Activated CD8-positive, alpha-beta T cell treated with anti-CD3 and anti-CD28 coated beads for 36 hours (primary cell): ENCODE measurements at regions not wholly inside any gene's neighbourhood (a gene's known extent, or its start where the extent isn't known, plus 50 kb on each side); places are given as distances from the start of the nearest gene placed in this dataset.

Experiments
- ATAC-seq: fragments of 200-7000 bp; cut with Tn5 transposase; one replicate; pipeline ENCODE4 v1.10.0; 2021; ENCODE audit warnings: mild to moderate bottlenecking, moderate library complexity
- CTCF ChIA-PET: fragments of 350-600 bp; sonication (Branson Sonifier 250); formaldehyde crosslinking; loops from one replicate; lab custom pipeline; 2021; ENCODE audit warnings: antibody characterized with exemption; lab: Charles Lee
- POLR2A ChIA-PET: fragments of 350-600 bp; sonication (Branson Sonifier 250); formaldehyde crosslinking; loops from one replicate; lab custom pipeline; 2021; ENCODE audit warnings: antibody characterized with exemption; lab: Charles Lee
- DNase-seq: peaks from one replicate; pipeline ENCODE4 v3.0.0-alpha.2; 2020
- H3K27ac Mint-ChIP-seq: one replicate; pipeline ENCODE4 v1.8.0; 2021; ENCODE audit warnings: mild to moderate bottlenecking, mixed read lengths
- H3K27me3 Mint-ChIP-seq: one replicate; pipeline ENCODE4 v1.8.0; 2021; ENCODE audit warnings: mixed read lengths
- H3K36me3 Mint-ChIP-seq: one replicate; pipeline ENCODE4 v1.8.0; 2021; ENCODE audit warnings: low read depth, mixed read lengths
- H3K4me1 Mint-ChIP-seq: one replicate; pipeline ENCODE4 v1.8.0; 2021; ENCODE audit warnings: low read depth, mixed read lengths
- H3K4me3 Mint-ChIP-seq: one replicate; pipeline ENCODE4 v1.8.0; 2021; ENCODE audit warnings: mild to moderate bottlenecking, moderate library complexity, mixed read lengths
- H3K9me3 Mint-ChIP-seq: one replicate; pipeline ENCODE4 v1.8.0; 2021; ENCODE audit warnings: mixed read lengths
- CTCF ChIP-seq: fragments of 200-600 bp; IDR thresholded peaks from one replicate; pipeline ENCODE4 v1.8.0; 2022; ENCODE audit warnings: antibody characterized with exemption, mild to moderate bottlenecking
- intact Hi-C: fragments of 100-400 bp; cut with micrococcal nuclease; formaldehyde crosslinking; loops from one replicate; pipeline ENCODE4 v1.10.0; 2022

GRCh38 chr20:37643400-37643799 lies 50.4 kb upstream of the CTNNBL1 start:
- CTCF ChIA-PET, result no interaction called here
- DNase-seq (no peak), ATAC-seq (no peak)
- Mint-ChIP-seq H3K4me3 (no peak overlapping the region), H3K4me1 (no peaks in the 10 kb centered on the region), H3K9me3 (no peaks in the 10 kb centered on the region), H3K27me3 (peaks cover 28% of the 10 kb centered on the region), H3K36me3 (no peaks in the 10 kb centered on the region), H3K27ac (no peak overlapping the region)
- intact Hi-C loops, result no loop called here
- no peak for TF ChIP-seq CTCF
- POLR2A ChIA-PET, result no interaction called here

DNA sequence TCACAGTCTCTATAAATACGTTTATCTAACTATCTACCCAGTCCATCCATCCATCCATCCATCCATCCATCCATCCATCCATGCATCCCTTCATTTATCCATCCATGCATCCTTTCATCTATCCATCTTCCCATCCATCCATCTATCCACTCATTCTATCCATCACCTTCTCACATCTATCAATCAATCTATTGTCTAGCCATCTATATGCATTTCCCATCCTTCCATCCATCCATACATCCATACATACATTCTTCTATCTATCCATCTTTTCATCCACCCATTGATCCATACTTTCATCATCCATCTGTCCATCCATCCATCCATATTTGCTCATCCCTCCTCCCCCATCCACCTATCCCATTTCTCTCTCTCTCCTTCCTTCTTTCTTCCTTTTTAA lies 51.6 kb upstream of the CTNNBL1 start:
- ChIA-PET CTCF (no interaction called here), POLR2A (no interaction called here)
- no peak for DNase-seq
- Mint-ChIP-seq H3K4me1 (no peaks in the 10 kb centered on the region), H3K9me3 (no peaks in the 10 kb centered on the region), H3K27ac (no peak overlapping the region), H3K36me3 (no peaks in the 10 kb centered on the region), H3K4me3 (no peak overlapping the region), H3K27me3 (peaks cover 28% of the 10 kb centered on the region)
- intact Hi-C loops, result no loop called here
- TF ChIP-seq CTCF, result no peak
- ATAC-seq, result no peak

- no peak overlapping the region for H3K27ac Mint-ChIP-seq
- ChIA-PET CTCF (no interaction called here), POLR2A (interaction anchor here (0.5 to 1.2 kb wide), 2 partner anchors 9 to 664 kb away, joined by 3 to 4 read pairs; no protein-coding TSS in a partner anchor)
- no peak overlapping the region for H3K4me3 Mint-ChIP-seq
- intact Hi-C loops, result no loop called here
- DNase-seq (no peak), ATAC-seq (no peak)
- H3K9me3 Mint-ChIP-seq, result no peaks in the 10 kb centered on the region
- no peaks in the 10 kb centered on the region for H3K36me3 Mint-ChIP-seq
- peaks cover 30% of the 10 kb centered on the region for H3K27me3 Mint-ChIP-seq
- TF ChIP-seq CTCF, result no peak
- no peaks in the 10 kb centered on the region for H3K4me1 Mint-ChIP-seq
Measured at GRCh38 chr20:37640600-37641561, 52.9 kb upstream of the CTNNBL1 start.

DNA sequence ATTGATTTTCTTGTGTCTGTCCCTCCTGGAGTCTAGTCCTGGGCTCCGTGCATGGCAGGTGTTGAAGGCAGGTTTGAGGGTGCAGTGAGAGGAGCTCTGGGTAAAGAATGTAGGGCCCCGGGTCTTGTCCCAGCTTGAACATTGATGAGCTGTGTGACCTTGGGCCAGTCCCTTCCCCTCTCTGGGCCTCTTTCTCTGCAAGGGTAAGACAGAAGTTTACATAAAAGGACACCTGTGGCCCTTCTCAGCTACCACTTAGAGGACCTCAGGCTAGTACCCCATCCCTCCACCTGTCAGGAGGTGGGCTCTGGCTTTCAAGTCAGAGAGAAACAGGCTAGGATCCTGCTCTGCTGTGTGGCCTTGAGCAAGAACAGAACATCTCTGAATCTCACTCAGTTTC lies 55.3 kb upstream of the CTNNBL1 start:
- ATAC-seq, result no peak
- DNase-seq, result no peak
- H3K4me1 Mint-ChIP-seq, result no peaks in the 10 kb centered on the region
- H3K4me3 Mint-ChIP-seq, result no peak overlapping the region
- H3K9me3 Mint-ChIP-seq, result no peaks in the 10 kb centered on the region
- ChIA-PET POLR2A (no interaction called here), CTCF (no interaction called here)
- peaks cover 33% of the 10 kb centered on the region for H3K27me3 Mint-ChIP-seq
- intact Hi-C loops, result no loop called here
- no peak for TF ChIP-seq CTCF
- H3K27ac Mint-ChIP-seq, result no peak overlapping the region
- no peaks in the 10 kb centered on the region for H3K36me3 Mint-ChIP-seq

- peaks cover 31% of the 10 kb centered on the region for H3K27me3 Mint-ChIP-seq
- ATAC-seq, result no peak
- H3K36me3 Mint-ChIP-seq, result no peaks in the 10 kb centered on the region
- intact Hi-C loops, result no loop called here
- H3K4me1 Mint-ChIP-seq, result no peaks in the 10 kb centered on the region
- DNase-seq, result no peak
- ChIA-PET CTCF (interaction anchor here (1.2 kb wide), 1 partner anchor 72 kb away, joined by 3 read pairs; no protein-coding TSS in a partner anchor), POLR2A (no interaction called here)
- no peak overlapping the region for H3K27ac Mint-ChIP-seq
- H3K4me3 Mint-ChIP-seq, result no peak overlapping the region
- no peak for TF ChIP-seq CTCF
- H3K9me3 Mint-ChIP-seq, result no peaks in the 10 kb centered on the region
Measured at GRCh38 chr20:37636977-37637376, 56.9 kb upstream of the CTNNBL1 start.
